CD4-positive, alpha-beta T cell treated with Interleukin-12 subunit alpha and Interleukin-12 subunit beta, for 1 hour (primary cell): ENCODE measurements at regions not wholly inside any gene's neighbourhood (a gene's known extent, or its start where the extent isn't known, plus 50 kb on each side); places are given as distances from the start of the nearest gene placed in this dataset.

Source experiments
- DNase-seq: peaks from one replicate; pipeline ENCODE4 v3.0.0-alpha.2; 2020

GRCh38 chr4:183763990-183764754, 105.1 kb downstream of the TRAPPC11 start:
- DNase-seq = no peak

GRCh38 chr4:183765251-183765911, 106.3 kb downstream of the TRAPPC11 start:
- DNase-seq = no peak

GRCh38 chr4:183766140-183766539, 107.0 kb downstream of the TRAPPC11 start:
- DNase-seq = no peak

GRCh38 chr4:183770906-183771305, 111.8 kb downstream of the TRAPPC11 start:
- DNase-seq = no peak

GRCh38 chr4:183772361-183772760, 113.3 kb downstream of the TRAPPC11 start:
- DNase-seq = no peak

- no peak for DNase-seq
Measured at GRCh38 chr4:183773790-183774189, 114.7 kb downstream of the TRAPPC11 start.

GRCh38 chr4:183783306-183783705, 121.8 kb upstream of the STOX2 start:
- DNase-seq = no peak

GRCh38 chr4:183783991-183784553, 121.0 kb upstream of the STOX2 start:
- DNase-seq = no peak

GRCh38 chr4:183788308-183788905, 116.7 kb upstream of the STOX2 start:
- DNase-seq = no peak

- no peak for DNase-seq
Measured at GRCh38 chr4:183789657-183790056, 115.5 kb upstream of the STOX2 start.

- DNase-seq = no peak
Measured at GRCh38 chr4:183790661-183791060, 114.4 kb upstream of the STOX2 start.

GRCh38 chr4:183797011-183797444, 108.1 kb upstream of the STOX2 start:
- DNase-seq = no peak

- DNase-seq = no peak
Measured at GRCh38 chr4:183797445-183798300, 107.4 kb upstream of the STOX2 start.

GRCh38 chr4:183798301-183799253, 106.5 kb upstream of the STOX2 start:
- no peak for DNase-seq

- DNase-seq = no peak
Measured at GRCh38 chr4:183801457-183802165, 103.5 kb upstream of the STOX2 start.

GRCh38 chr4:183806341-183806740, 98.8 kb upstream of the STOX2 start:
- DNase-seq = no peak

GRCh38 chr4:183807420-183808096, 97.5 kb upstream of the STOX2 start:
- no peak for DNase-seq

- no peak for DNase-seq
Measured at GRCh38 chr4:183808097-183808456, 97.0 kb upstream of the STOX2 start.

- DNase-seq = no peak
Measured at GRCh38 chr4:183812567-183812966, 92.5 kb upstream of the STOX2 start.

GRCh38 chr4:183814461-183814860, 90.6 kb upstream of the STOX2 start:
- no peak for DNase-seq
